Thyroid gland (tissue), 4 donors: ENCODE measurements at regions not wholly inside any gene's neighbourhood (a gene's known extent, or its start where the extent isn't known, plus 50 kb on each side); places are given as distances from the start of the nearest gene placed in this dataset.

ENCODE experiments used
- DNase-seq, 2 donors: peaks; one replicate each; pipeline ENCODE4 v3.0.0-alpha.2; 2019
- H3K27ac ChIP-seq, 3 donors: fragments of 200-600 bp; sonication (generic); 1 replicate in 2 of 3; 2 replicates in 1 of 3; pipeline ENCODE4 v1.5.1; 2016 to 2019; ENCODE audit warnings: mild to moderate bottlenecking in 1 of 3, moderate library complexity in 1 of 3
- H3K27me3 ChIP-seq: fragments of 200-600 bp; sonication (generic); one replicate; pipeline ENCODE4 v1.5.1; 2019
- H3K36me3 ChIP-seq, 2 donors: fragments of 200-600 bp; sonication (generic); one replicate each; pipeline ENCODE4 v1.5.1; 2016 to 2019
- H3K4me1 ChIP-seq, 2 donors: fragments of 200-600 bp; sonication (generic); one replicate each; pipeline ENCODE4 v1.5.1; 2017 to 2019
- H3K4me3 ChIP-seq, 3 donors: fragments of 200-600 bp; sonication (generic); replicated peaks in 1 of 3; 1 replicate in 2 of 3; 2 replicates in 1 of 3; pipeline ENCODE4 v1.5.1; 2016; ENCODE audit warnings: mild to moderate bottlenecking in 1 of 3
- H3K9me3 ChIP-seq: fragments of 200-600 bp; sonication (generic); one replicate; pipeline ENCODE4 v1.5.1; 2017
- POLR2A ChIP-seq, 2 donors: fragments of 450-650 bp; IDR thresholded peaks; one replicate each; pipeline ENCODE4 v1.6.1; 2017; ENCODE audit warnings: antibody characterized with exemption in 2 of 2, mild to moderate bottlenecking in 2 of 2, moderate library complexity in 1 of 2
- WGBS, 2 donors: methylation state at CpG; one replicate each; pipeline ENCODE4 v1.1.5; 2017; 5-methylcytosine and 5-hydroxymethylcytosine counted together
- intact Hi-C: fragments of 100-400 bp; cut with DNase I; formaldehyde crosslinking; loops from one replicate; pipeline ENCODE4 v1.15.1; 2023
- TF ChIP-seq, protein P1 (sequence below), 6 experiments: fragments of 200-600 bp in 3 of 6; fragments of 450-650 bp in 3 of 6; sonication (generic) in 3 of 6; IDR thresholded peaks; one replicate each; pipeline ENCODE4 v1.5.1; 2016 to 2019; ENCODE audit warnings: antibody characterized with exemption in 6 of 6, mild to moderate bottlenecking in 2 of 6, inconsistent platforms in 1 of 6, moderate library complexity in 1 of 6

GRCh38 chr6:147677647-147678046, 169.2 kb downstream of the SAMD5 start:
- intact Hi-C loops, result no loop called here
- no peaks in the 10 kb centered on the region for H3K27me3 ChIP-seq
- TF ChIP-seq, protein P1, sequence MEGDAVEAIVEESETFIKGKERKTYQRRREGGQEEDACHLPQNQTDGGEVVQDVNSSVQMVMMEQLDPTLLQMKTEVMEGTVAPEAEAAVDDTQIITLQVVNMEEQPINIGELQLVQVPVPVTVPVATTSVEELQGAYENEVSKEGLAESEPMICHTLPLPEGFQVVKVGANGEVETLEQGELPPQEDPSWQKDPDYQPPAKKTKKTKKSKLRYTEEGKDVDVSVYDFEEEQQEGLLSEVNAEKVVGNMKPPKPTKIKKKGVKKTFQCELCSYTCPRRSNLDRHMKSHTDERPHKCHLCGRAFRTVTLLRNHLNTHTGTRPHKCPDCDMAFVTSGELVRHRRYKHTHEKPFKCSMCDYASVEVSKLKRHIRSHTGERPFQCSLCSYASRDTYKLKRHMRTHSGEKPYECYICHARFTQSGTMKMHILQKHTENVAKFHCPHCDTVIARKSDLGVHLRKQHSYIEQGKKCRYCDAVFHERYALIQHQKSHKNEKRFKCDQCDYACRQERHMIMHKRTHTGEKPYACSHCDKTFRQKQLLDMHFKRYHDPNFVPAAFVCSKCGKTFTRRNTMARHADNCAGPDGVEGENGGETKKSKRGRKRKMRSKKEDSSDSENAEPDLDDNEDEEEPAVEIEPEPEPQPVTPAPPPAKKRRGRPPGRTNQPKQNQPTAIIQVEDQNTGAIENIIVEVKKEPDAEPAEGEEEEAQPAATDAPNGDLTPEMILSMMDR (IDR thresholded peaks at IDR 0.05), result no peak
- TF ChIP-seq POLR2A (IDR thresholded peaks at IDR 0.05), result no peak
- no peak overlapping the region for H3K4me3 ChIP-seq
- DNase-seq, result no peak
- no peaks in the 10 kb centered on the region for H3K36me3 ChIP-seq
- H3K27ac ChIP-seq, result no peak overlapping the region
- H3K9me3 ChIP-seq, result no peaks in the 10 kb centered on the region
- no peaks in the 10 kb centered on the region for H3K4me1 ChIP-seq
- 67 to 79% methylated on average over 4 of the region's 4 CpGs for WGBS, 2 donors

DNA sequence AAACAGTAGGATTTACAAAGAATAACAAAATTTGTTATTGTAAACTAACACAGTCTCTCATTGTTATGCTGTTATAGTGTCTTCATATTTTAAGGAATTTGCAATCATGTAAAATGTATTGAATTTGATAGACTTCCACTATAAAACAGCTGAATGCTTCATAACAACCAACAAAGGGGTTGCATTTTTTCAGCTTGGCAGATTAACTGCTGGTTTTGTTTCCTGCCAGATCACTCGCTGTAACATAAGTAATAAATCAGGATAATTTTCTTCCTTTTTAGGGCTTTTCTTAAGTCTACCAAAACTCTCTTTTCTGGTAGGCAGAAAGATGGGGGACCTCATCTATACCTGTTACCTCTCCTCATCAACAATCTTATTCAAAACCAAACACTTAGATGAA, 169.8 kb downstream of the SAMD5 start:
- WGBS, 2 donors, result 65 to 80% methylated on average over 1 of the region's 1 CpG
- Histone ChIP-seq H3K27ac (no peak overlapping the region), H3K36me3 (no peaks in the 10 kb centered on the region), H3K27me3 (no peaks in the 10 kb centered on the region), H3K4me3 (no peak overlapping the region), H3K9me3 (no peaks in the 10 kb centered on the region), H3K4me1 (no peaks in the 10 kb centered on the region)
- no peak for TF ChIP-seq POLR2A (IDR thresholded peaks at IDR 0.05)
- TF ChIP-seq, protein P1 (IDR thresholded peaks at IDR 0.05), result no peak
- intact Hi-C loops, result no loop called here
- no peak for DNase-seq

DNA sequence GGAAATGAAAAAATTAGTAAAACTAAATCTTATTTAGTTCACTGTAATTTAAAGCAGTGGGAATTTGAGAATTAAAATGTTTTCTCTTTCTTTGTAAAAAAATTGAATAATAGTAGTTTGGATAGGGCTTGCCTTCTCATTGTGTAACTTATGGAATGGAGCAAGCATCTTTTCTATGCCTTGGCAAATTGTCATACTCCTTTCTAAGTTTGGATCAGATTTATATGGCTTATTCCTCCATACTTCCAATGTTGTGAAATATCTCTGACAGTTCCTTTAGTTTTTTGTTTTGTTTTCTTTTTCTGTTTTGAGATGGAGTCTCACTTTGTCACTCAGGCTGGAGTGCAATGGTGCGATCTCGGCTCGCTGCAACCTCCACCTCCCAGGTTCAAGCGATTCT, 176.4 kb downstream of the SAMD5 start:
- Histone ChIP-seq H3K27me3 (no peaks in the 10 kb centered on the region), H3K27ac (no peak overlapping the region), H3K4me3 (no peak overlapping the region), H3K36me3 (no peaks in the 10 kb centered on the region), H3K4me1 (no peaks in the 10 kb centered on the region), H3K9me3 (no peaks in the 10 kb centered on the region)
- intact Hi-C loops, result no loop called here
- TF ChIP-seq POLR2A (IDR thresholded peaks at IDR 0.05), result no peak
- TF ChIP-seq, protein P1 (IDR thresholded peaks at IDR 0.05), result no peak
- WGBS, 2 donors, result 91 to 95% methylated on average over 4 of the region's 4 CpGs
- DNase-seq, result no peak

- Histone ChIP-seq H3K36me3 (no peaks in the 10 kb centered on the region), H3K9me3 (no peaks in the 10 kb centered on the region), H3K27ac (no peak overlapping the region), H3K4me3 (no peak overlapping the region), H3K27me3 (no peaks in the 10 kb centered on the region), H3K4me1 (no peaks in the 10 kb centered on the region)
- TF ChIP-seq POLR2A (IDR thresholded peaks at IDR 0.05), result no peak
- TF ChIP-seq, protein P1 (IDR thresholded peaks at IDR 0.05), result no peak
- intact Hi-C loops, result no loop called here
- DNase-seq, result no peak
Measured at GRCh38 chr6:147689398-147689797, 180.9 kb downstream of the SAMD5 start.

DNA sequence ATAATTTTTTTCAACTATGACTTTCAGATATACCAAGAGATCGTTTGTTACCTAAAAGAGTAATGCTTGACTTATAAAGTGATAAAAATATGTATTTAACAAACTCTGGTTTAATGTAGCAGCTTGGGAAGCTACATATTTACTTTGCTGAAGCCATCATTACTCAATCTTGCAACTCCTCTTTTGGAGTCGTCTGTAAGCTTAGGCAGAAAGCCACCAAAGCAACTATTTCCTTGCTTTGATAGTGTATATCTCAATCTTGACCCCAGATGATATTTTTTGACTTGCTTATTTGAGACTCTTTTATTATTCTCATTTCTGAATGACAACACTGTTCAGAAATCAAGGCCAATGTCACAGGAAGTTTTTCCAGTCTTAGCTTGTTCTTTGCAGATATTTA, 183.0 kb downstream of the SAMD5 start:
- H3K4me3 ChIP-seq, result no peak overlapping the region
- H3K9me3 ChIP-seq, result no peaks in the 10 kb centered on the region
- 63 to 67% methylated on average over 2 of the region's 2 CpGs for WGBS, 2 donors
- no peaks in the 10 kb centered on the region for H3K36me3 ChIP-seq
- no peak for DNase-seq
- intact Hi-C loops, result no loop called here
- TF ChIP-seq, protein P1 (IDR thresholded peaks at IDR 0.05), result no peak
- no peak for TF ChIP-seq POLR2A (IDR thresholded peaks at IDR 0.05)
- H3K27ac ChIP-seq, result no peak overlapping the region
- no peaks in the 10 kb centered on the region for H3K4me1 ChIP-seq
- no peaks in the 10 kb centered on the region for H3K27me3 ChIP-seq
